B cell (primary cell): ENCODE measurements at regions not wholly inside any gene's neighbourhood (a gene's known extent, or its start where the extent isn't known, plus 50 kb on each side); places are given as distances from the start of the nearest gene placed in this dataset.

Experiments used
- EZH2 ChIP-seq: IDR thresholded peaks from 2 replicates; pipeline ENCODE4 v1.6.1; 2012; ENCODE audit warnings: borderline replicate concordance, low read depth, mild to moderate bottlenecking, moderate library complexity, low read length; ENCODE audit not compliant: insufficient read depth, poor library complexity, severe bottlenecking
- TF ChIP-seq, protein P1 (sequence below): fragments of 200-600 bp; IDR thresholded peaks from one replicate; pipeline ENCODE4 v1.8.0; 2022; ENCODE audit warnings: antibody characterized with exemption, mild to moderate bottlenecking

DNA sequence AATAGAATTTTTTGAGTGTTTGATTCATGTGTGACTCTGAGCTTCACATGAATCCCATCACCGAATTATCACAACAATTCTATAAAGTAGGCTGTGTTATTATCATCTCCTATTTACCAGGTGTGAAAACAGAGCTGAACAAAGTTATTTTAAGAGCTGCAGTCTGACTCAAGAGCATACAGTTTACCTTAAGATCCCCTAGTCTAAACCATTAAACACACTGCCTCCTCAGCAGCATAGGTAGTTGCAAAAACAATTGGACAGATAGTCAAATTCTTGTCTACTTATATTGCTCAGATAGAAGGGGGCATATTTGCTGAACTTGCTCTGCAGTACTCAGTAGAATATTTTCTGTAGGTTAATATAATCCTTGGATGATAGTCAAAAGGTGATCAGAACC lies 219.8 kb upstream of the ATP2B1 start:
- TF ChIP-seq, protein P1, sequence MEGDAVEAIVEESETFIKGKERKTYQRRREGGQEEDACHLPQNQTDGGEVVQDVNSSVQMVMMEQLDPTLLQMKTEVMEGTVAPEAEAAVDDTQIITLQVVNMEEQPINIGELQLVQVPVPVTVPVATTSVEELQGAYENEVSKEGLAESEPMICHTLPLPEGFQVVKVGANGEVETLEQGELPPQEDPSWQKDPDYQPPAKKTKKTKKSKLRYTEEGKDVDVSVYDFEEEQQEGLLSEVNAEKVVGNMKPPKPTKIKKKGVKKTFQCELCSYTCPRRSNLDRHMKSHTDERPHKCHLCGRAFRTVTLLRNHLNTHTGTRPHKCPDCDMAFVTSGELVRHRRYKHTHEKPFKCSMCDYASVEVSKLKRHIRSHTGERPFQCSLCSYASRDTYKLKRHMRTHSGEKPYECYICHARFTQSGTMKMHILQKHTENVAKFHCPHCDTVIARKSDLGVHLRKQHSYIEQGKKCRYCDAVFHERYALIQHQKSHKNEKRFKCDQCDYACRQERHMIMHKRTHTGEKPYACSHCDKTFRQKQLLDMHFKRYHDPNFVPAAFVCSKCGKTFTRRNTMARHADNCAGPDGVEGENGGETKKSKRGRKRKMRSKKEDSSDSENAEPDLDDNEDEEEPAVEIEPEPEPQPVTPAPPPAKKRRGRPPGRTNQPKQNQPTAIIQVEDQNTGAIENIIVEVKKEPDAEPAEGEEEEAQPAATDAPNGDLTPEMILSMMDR = no peak
- TF ChIP-seq EZH2 = no peak
